ENCODE measurements at regions not wholly inside any gene's neighbourhood (a gene's known extent, or its start where the extent isn't known, plus 50 kb on each side); places are given as distances from the start of the nearest gene placed in this dataset.

- peaks cover 0 to 14% (median 4%) of the 10 kb centered on the region in 4 donors for H3K4me1 ChIP-seq
- 95% methylated on average over 1 of the region's 1 CpG for WGBS
- intact Hi-C loops (cut with DNase I): no loop called here
- no peaks in the 10 kb centered on the region for H3K9me3 ChIP-seq
- no peaks in the 10 kb centered on the region for H3K36me3 ChIP-seq
- H3K4me3 ChIP-seq: no peak overlapping the region
- no peaks in the 10 kb centered on the region for H3K27me3 ChIP-seq
- DNase-seq (ENCODE audit: extremely low spot score): no peak
- no peak for TF ChIP-seq POLR2A (IDR thresholded peaks at IDR 0.05; ENCODE audit: low read depth)
- TF ChIP-seq EP300 (IDR thresholded peaks at IDR 0.05): no peak
- no peak for TF ChIP-seq CTCF (IDR thresholded peaks at IDR 0.05)
- no peak for TF ChIP-seq POLR2AphosphoS5 (IDR thresholded peaks at IDR 0.05)
- H3K27ac ChIP-seq (replicated peaks in 1 of 4): no peak overlapping the region
Observed at GRCh38 chr6:18958146-18958545, 571.0 kb downstream of the RNF144B start.

- Histone ChIP-seq H3K4me1 (peaks cover 0 to 14% (median 4%) of the 10 kb centered on the region in 4 donors), H3K27ac (replicated peaks in 1 of 4) (no peak overlapping the region), H3K9me3 (no peaks in the 10 kb centered on the region), H3K4me3 (no peak overlapping the region), H3K27me3 (no peaks in the 10 kb centered on the region), H3K36me3 (no peaks in the 10 kb centered on the region)
- intact Hi-C loops (cut with DNase I): no loop called here
- TF ChIP-seq POLR2AphosphoS5 (IDR thresholded peaks at IDR 0.05): no peak
- no peak for TF ChIP-seq EP300 (IDR thresholded peaks at IDR 0.05)
- no peak for TF ChIP-seq CTCF (IDR thresholded peaks at IDR 0.05)
- TF ChIP-seq POLR2A (IDR thresholded peaks at IDR 0.05; ENCODE audit: low read depth): no peak
- 38% methylated on average over 2 of the region's 2 CpGs for WGBS
- no peak for DNase-seq (ENCODE audit: extremely low spot score)
Observed at GRCh38 chr6:18961566-18961965, 574.4 kb downstream of the RNF144B start.

DNA sequence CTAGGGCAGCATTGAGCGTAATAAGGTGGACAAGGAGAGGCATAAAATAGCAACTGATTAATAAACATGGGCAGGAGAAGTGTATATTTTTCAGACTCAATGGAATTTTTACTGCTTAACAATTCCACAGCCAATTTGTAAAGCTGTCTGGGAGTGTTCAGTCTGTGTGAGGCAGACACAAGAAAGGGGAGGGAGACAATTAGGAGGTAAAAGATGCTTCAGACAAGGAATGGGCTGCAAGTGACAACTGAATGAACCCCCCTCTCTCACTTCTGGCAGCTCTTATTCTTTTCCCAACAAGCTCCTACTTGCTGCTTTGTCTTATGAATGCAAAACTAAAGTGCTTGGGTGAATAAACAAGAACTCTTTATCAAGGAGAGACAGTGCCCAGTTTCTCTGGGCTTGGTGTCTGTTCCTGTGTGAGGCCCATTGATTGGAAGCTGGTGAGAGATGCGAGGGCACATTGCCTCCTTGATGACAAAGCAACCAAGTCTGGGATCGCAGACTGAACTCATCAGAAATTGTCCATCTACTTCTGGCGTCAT, 575.3 kb downstream of the RNF144B start:
- 71% methylated on average over 4 of the region's 4 CpGs for WGBS
- Histone ChIP-seq H3K36me3 (no peaks in the 10 kb centered on the region), H3K4me3 (no peak overlapping the region), H3K27ac (replicated peaks in 1 of 4) (no peak overlapping the region), H3K9me3 (no peaks in the 10 kb centered on the region), H3K27me3 (no peaks in the 10 kb centered on the region), H3K4me1 (peaks cover 0 to 14% (median 4%) of the 10 kb centered on the region in 4 donors)
- TF ChIP-seq POLR2A (IDR thresholded peaks at IDR 0.05; ENCODE audit: low read depth): no peak
- TF ChIP-seq POLR2AphosphoS5 (IDR thresholded peaks at IDR 0.05): no peak
- TF ChIP-seq CTCF (IDR thresholded peaks at IDR 0.05): no peak
- no peak for DNase-seq (ENCODE audit: extremely low spot score)
- intact Hi-C loops (cut with DNase I): no loop called here

DNA sequence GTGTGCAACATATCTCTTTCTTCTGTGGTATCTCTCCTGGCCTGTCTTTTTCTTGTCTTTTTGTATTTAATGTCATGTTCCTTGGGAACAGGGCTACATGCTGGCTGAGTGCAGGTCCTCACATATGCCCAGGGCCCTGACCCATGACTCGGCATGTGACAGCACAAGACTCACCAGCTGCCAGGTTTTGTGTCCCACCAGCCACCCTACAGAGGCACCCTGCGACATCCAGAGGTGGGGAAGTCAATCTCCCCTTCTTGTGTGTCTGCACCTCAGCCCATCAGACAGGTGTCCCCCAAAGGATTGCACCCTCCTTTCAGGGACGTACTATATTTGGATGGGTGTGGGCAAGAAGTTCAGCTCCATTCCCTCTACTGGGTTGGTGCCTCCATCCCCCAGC, 576.3 kb downstream of the RNF144B start:
- Histone ChIP-seq H3K9me3 (no peaks in the 10 kb centered on the region), H3K36me3 (no peaks in the 10 kb centered on the region), H3K4me1 (peaks cover 0 to 14% (median 4%) of the 10 kb centered on the region in 4 donors), H3K4me3 (no peak overlapping the region), H3K27me3 (no peaks in the 10 kb centered on the region), H3K27ac (replicated peaks in 1 of 4) (no peak overlapping the region)
- TF ChIP-seq POLR2AphosphoS5 (IDR thresholded peaks at IDR 0.05): no peak
- TF ChIP-seq POLR2A (IDR thresholded peaks at IDR 0.05; ENCODE audit: low read depth): no peak
- no peak for TF ChIP-seq CTCF (IDR thresholded peaks at IDR 0.05)
- no peak for TF ChIP-seq EP300 (IDR thresholded peaks at IDR 0.05)
- 100% methylated on average over 2 of the region's 3 CpGs for WGBS
- DNase-seq (ENCODE audit: extremely low spot score): no peak
- intact Hi-C loops (cut with DNase I): no loop called here

- Histone ChIP-seq H3K9me3 (no peaks in the 10 kb centered on the region), H3K4me3 (no peak overlapping the region), H3K36me3 (no peaks in the 10 kb centered on the region), H3K27me3 (no peaks in the 10 kb centered on the region), H3K4me1 (peaks cover 6 to 43% (median 18%) of the 10 kb centered on the region in 4 donors), H3K27ac (replicated peaks in 1 of 4) (no peak overlapping the region)
- no peak for DNase-seq (ENCODE audit: extremely low spot score)
- TF ChIP-seq CTCF (IDR thresholded peaks at IDR 0.05) (no peak), POLR2AphosphoS5 (IDR thresholded peaks at IDR 0.05) (no peak)
- 54% methylated on average over 3 of the region's 3 CpGs for WGBS
- intact Hi-C loops (cut with DNase I): no loop called here
Observed at GRCh38 chr6:18973251-18973650, 586.1 kb downstream of the RNF144B start.

Data from esophagus muscularis mucosa (tissue), 4 donors.